H7 (cell line): ENCODE measurements at regions not wholly inside any gene's neighbourhood (a gene's known extent, or its start where the extent isn't known, plus 50 kb on each side); places are given as distances from the start of the nearest gene placed in this dataset.
"Not testable (repeated sequence)": the region's sequence is repeated elsewhere in the genome, so short reads cannot be mapped to it uniquely, and the experiment has no call there.

Experiments
- DNase-seq: peaks from one replicate; pipeline ENCODE4 v3.0.0; 2012
- H3K27me3 ChIP-seq: 2 replicates; pipeline ENCODE4 v1.6.0; 2011; ENCODE audit warnings: mild to moderate bottlenecking, low read length; ENCODE audit not compliant: control insufficient read depth, insufficient read depth
- H3K36me3 ChIP-seq: replicated peaks from 2 replicates; pipeline ENCODE4 v1.5.1; 2011; ENCODE audit warnings: low read length; ENCODE audit not compliant: control insufficient read depth, insufficient read depth
- H3K4me3 ChIP-seq: 2 replicates; pipeline ENCODE4 v1.5.1; 2011; ENCODE audit warnings: low read depth, mild to moderate bottlenecking, control low read depth, low read length, moderate library complexity; ENCODE audit not compliant: insufficient read depth

GRCh38 chr10:27413387-27413786 is 90.7 kb upstream of the RAB18 start:
- DNase-seq = peak; percentile 32
- H3K4me3 ChIP-seq = no peak overlapping the region
- H3K27me3 ChIP-seq = no peaks in the 10 kb centered on the region
- H3K36me3 ChIP-seq = no peaks in the 10 kb centered on the region

GRCh38 chr10:27410153-27410552 is 94.0 kb upstream of the RAB18 start:
- Histone ChIP-seq H3K4me3 (no peak overlapping the region), H3K36me3 (no peaks in the 10 kb centered on the region), H3K27me3 (no peaks in the 10 kb centered on the region)
- DNase-seq = no peak

GRCh38 chr10:27407271-27407670 is 96.8 kb upstream of the RAB18 start:
- no peaks in the 10 kb centered on the region for H3K36me3 ChIP-seq
- no peak overlapping the region for H3K4me3 ChIP-seq
- no peak for DNase-seq
- no peaks in the 10 kb centered on the region for H3K27me3 ChIP-seq

GRCh38 chr10:27399871-27400270 is 104.2 kb upstream of the RAB18 start:
- H3K36me3 ChIP-seq = no peaks in the 10 kb centered on the region
- H3K27me3 ChIP-seq = no peaks in the 10 kb centered on the region
- H3K4me3 ChIP-seq = no peak overlapping the region
- no peak for DNase-seq

- Histone ChIP-seq H3K27me3 (no peaks in the 10 kb centered on the region), H3K4me3 (no peak overlapping the region), H3K36me3 (no peaks in the 10 kb centered on the region)
- DNase-seq = no peak
These were observed 110.1 kb upstream of the RAB18 start for GRCh38 chr10:27393961-27394360.

GRCh38 chr10:27392606-27393005 is 111.5 kb upstream of the RAB18 start:
- DNase-seq = no peak
- Histone ChIP-seq H3K36me3 (no peaks in the 10 kb centered on the region), H3K4me3 (no peak overlapping the region), H3K27me3 (no peaks in the 10 kb centered on the region)

- H3K4me3 ChIP-seq = no peak overlapping the region
- no peak for DNase-seq
- H3K27me3 ChIP-seq = no peaks in the 10 kb centered on the region
- no peaks in the 10 kb centered on the region for H3K36me3 ChIP-seq
These were observed 112.2 kb upstream of the RAB18 start for GRCh38 chr10:27391916-27392315.

- H3K36me3 ChIP-seq = no peaks in the 10 kb centered on the region
- H3K27me3 ChIP-seq = no peaks in the 10 kb centered on the region
- DNase-seq = no peak
- H3K4me3 ChIP-seq = no peak overlapping the region
These were observed 112.8 kb upstream of the RAB18 start for GRCh38 chr10:27391325-27391724.

GRCh38 chr10:27390681-27391080 is 113.4 kb upstream of the RAB18 start:
- no peak for DNase-seq
- no peak overlapping the region for H3K4me3 ChIP-seq
- H3K27me3 ChIP-seq = no peaks in the 10 kb centered on the region

GRCh38 chr10:27388761-27389399 is 115.2 kb upstream of the RAB18 start:
- no peaks in the 10 kb centered on the region for H3K27me3 ChIP-seq
- DNase-seq = no peak
- no peak overlapping the region for H3K4me3 ChIP-seq
- no peaks in the 10 kb centered on the region for H3K36me3 ChIP-seq

More at GRCh38 chr10:27390681-27391080, 113.4 kb upstream of the RAB18 start:
- no peaks in the 10 kb centered on the region for H3K36me3 ChIP-seq

- Histone ChIP-seq H3K36me3 (no peaks in the 10 kb centered on the region), H3K27me3 (no peaks in the 10 kb centered on the region), H3K4me3 (no peak overlapping the region)
- no peak for DNase-seq
These were observed 120.2 kb upstream of the RAB18 start for GRCh38 chr10:27383595-27384542.

- no peak for DNase-seq
- H3K36me3 ChIP-seq = no peaks in the 10 kb centered on the region
- no peaks in the 10 kb centered on the region for H3K27me3 ChIP-seq
- no peak overlapping the region for H3K4me3 ChIP-seq
These were observed 121.9 kb upstream of the RAB18 start for GRCh38 chr10:27382176-27382575.

- DNase-seq = no peak
- H3K4me3 ChIP-seq = no peak overlapping the region
These were observed 123.2 kb upstream of the RAB18 start for GRCh38 chr10:27380929-27381358.

GRCh38 chr10:27379041-27379440 is 125.1 kb upstream of the RAB18 start:
- DNase-seq, H3K27me3 ChIP-seq, H3K36me3 ChIP-seq, H3K4me3 ChIP-seq: not testable (repeated sequence)

More at GRCh38 chr10:27380929-27381358, 123.2 kb upstream of the RAB18 start:
- Histone ChIP-seq H3K27me3 (no peaks in the 10 kb centered on the region), H3K36me3 (no peaks in the 10 kb centered on the region)

- H3K27me3 ChIP-seq = no peaks in the 10 kb centered on the region
- no peak overlapping the region for H3K4me3 ChIP-seq
- no peaks in the 10 kb centered on the region for H3K36me3 ChIP-seq
- no peak for DNase-seq
These were observed 130.4 kb upstream of the RAB18 start for GRCh38 chr10:27373566-27374160.
